HL-60 (cell line): ENCODE measurements at regions not wholly inside any gene's neighbourhood (a gene's known extent, or its start where the extent isn't known, plus 50 kb on each side); places are given as distances from the start of the nearest gene placed in this dataset.

Source experiments
- TF ChIP-seq, protein P1 (sequence below): IDR thresholded peaks from one replicate; pipeline ENCODE4 v1.5.1; 2011; ENCODE audit warnings: low read length, control low read depth, inconsistent platforms; ENCODE audit not compliant: insufficient read depth
- TF ChIP-seq, protein P2 (sequence below): IDR thresholded peaks from 2 replicates; pipeline ENCODE4 v1.6.1; 2012; ENCODE audit warnings: low read depth; ENCODE audit not compliant: insufficient replicate concordance

DNA sequence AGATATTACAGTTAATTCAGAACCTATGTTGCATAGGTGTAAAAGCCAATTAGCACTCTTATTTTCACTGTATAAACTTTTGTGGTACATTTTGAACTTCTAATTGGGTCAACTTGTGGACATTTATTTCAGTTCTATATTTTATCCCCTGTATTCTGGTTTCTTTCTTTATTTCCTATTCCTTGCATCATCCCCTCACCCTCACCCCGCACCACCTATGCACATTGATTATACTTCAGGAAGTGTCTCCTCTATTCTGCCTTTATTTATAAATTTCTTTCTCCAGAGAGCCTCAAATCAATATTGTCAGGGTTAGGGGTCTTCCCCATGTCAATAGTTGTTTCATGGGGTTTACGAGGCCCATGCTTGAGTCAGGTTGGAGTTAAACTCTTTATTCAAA is 83.1 kb downstream of the TEX13C start:
- TF ChIP-seq, protein P1, sequence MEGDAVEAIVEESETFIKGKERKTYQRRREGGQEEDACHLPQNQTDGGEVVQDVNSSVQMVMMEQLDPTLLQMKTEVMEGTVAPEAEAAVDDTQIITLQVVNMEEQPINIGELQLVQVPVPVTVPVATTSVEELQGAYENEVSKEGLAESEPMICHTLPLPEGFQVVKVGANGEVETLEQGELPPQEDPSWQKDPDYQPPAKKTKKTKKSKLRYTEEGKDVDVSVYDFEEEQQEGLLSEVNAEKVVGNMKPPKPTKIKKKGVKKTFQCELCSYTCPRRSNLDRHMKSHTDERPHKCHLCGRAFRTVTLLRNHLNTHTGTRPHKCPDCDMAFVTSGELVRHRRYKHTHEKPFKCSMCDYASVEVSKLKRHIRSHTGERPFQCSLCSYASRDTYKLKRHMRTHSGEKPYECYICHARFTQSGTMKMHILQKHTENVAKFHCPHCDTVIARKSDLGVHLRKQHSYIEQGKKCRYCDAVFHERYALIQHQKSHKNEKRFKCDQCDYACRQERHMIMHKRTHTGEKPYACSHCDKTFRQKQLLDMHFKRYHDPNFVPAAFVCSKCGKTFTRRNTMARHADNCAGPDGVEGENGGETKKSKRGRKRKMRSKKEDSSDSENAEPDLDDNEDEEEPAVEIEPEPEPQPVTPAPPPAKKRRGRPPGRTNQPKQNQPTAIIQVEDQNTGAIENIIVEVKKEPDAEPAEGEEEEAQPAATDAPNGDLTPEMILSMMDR = no peak
- TF ChIP-seq, protein P2, sequence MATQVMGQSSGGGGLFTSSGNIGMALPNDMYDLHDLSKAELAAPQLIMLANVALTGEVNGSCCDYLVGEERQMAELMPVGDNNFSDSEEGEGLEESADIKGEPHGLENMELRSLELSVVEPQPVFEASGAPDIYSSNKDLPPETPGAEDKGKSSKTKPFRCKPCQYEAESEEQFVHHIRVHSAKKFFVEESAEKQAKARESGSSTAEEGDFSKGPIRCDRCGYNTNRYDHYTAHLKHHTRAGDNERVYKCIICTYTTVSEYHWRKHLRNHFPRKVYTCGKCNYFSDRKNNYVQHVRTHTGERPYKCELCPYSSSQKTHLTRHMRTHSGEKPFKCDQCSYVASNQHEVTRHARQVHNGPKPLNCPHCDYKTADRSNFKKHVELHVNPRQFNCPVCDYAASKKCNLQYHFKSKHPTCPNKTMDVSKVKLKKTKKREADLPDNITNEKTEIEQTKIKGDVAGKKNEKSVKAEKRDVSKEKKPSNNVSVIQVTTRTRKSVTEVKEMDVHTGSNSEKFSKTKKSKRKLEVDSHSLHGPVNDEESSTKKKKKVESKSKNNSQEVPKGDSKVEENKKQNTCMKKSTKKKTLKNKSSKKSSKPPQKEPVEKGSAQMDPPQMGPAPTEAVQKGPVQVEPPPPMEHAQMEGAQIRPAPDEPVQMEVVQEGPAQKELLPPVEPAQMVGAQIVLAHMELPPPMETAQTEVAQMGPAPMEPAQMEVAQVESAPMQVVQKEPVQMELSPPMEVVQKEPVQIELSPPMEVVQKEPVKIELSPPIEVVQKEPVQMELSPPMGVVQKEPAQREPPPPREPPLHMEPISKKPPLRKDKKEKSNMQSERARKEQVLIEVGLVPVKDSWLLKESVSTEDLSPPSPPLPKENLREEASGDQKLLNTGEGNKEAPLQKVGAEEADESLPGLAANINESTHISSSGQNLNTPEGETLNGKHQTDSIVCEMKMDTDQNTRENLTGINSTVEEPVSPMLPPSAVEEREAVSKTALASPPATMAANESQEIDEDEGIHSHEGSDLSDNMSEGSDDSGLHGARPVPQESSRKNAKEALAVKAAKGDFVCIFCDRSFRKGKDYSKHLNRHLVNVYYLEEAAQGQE = no peak
